Omental fat pad (tissue), 3 donors: ENCODE measurements at regions not wholly inside any gene's neighbourhood (a gene's known extent, or its start where the extent isn't known, plus 50 kb on each side); places are given as distances from the start of the nearest gene placed in this dataset.

Experiments
- ATAC-seq: fragments of 150-250 bp; one replicate; pipeline ENCODE4 v1.9.1; 2016; ENCODE audit warnings: mild to moderate bottlenecking, moderate library complexity; ENCODE audit not compliant: low FRiP score
- DNase-seq: peaks from one replicate; pipeline ENCODE4 v3.0.0-alpha.2; 2019; ENCODE audit warnings: low spot score
- TF ChIP-seq, protein P1 (sequence below), 3 donors: fragments of 450-650 bp; IDR thresholded peaks; one replicate each; pipeline ENCODE4 v1.5.1; 2016 to 2017; ENCODE audit warnings: antibody characterized with exemption in 3 of 3, mild to moderate bottlenecking in 3 of 3, moderate library complexity in 2 of 3

DNA sequence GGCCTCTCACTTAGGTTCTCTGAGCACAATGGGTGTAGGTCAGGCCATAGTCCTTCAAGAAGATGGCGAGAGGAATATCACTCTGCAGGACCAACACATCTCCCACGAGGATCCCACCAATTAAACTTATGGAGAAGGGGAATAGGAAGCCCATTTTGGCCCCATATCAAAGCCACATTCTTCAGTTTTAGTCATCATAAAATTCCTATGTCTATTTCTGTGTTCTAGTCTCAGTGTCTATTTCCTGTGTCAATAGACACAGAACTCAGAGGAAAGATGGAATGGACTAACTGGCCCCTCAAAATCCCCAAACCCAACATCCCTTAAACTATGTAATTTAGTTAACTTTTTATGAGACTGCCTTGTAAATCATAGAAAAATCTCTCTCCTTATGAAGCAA lies 216.8 kb downstream of the HACE1 start:
- DNase-seq (no peak), ATAC-seq (no peak)
- TF ChIP-seq, protein P1, sequence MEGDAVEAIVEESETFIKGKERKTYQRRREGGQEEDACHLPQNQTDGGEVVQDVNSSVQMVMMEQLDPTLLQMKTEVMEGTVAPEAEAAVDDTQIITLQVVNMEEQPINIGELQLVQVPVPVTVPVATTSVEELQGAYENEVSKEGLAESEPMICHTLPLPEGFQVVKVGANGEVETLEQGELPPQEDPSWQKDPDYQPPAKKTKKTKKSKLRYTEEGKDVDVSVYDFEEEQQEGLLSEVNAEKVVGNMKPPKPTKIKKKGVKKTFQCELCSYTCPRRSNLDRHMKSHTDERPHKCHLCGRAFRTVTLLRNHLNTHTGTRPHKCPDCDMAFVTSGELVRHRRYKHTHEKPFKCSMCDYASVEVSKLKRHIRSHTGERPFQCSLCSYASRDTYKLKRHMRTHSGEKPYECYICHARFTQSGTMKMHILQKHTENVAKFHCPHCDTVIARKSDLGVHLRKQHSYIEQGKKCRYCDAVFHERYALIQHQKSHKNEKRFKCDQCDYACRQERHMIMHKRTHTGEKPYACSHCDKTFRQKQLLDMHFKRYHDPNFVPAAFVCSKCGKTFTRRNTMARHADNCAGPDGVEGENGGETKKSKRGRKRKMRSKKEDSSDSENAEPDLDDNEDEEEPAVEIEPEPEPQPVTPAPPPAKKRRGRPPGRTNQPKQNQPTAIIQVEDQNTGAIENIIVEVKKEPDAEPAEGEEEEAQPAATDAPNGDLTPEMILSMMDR (IDR thresholded peaks at IDR 0.05), result no peak

GRCh38 chr6:104640761-104641160 lies 219.0 kb downstream of the HACE1 start:
- ATAC-seq, result no peak
- TF ChIP-seq, protein P1 (IDR thresholded peaks at IDR 0.05), result no peak
- DNase-seq, result no peak

GRCh38 chr6:104640150-104640700 lies 219.5 kb downstream of the HACE1 start:
- DNase-seq (no peak), ATAC-seq (no peak)
- TF ChIP-seq, protein P1 (IDR thresholded peaks at IDR 0.05), result no peak

- DNase-seq, result no peak
- no peak for ATAC-seq
- TF ChIP-seq, protein P1 (IDR thresholded peaks at IDR 0.05), result no peak
These were observed 220.1 kb downstream of the HACE1 start for GRCh38 chr6:104639668-104640067.

DNA sequence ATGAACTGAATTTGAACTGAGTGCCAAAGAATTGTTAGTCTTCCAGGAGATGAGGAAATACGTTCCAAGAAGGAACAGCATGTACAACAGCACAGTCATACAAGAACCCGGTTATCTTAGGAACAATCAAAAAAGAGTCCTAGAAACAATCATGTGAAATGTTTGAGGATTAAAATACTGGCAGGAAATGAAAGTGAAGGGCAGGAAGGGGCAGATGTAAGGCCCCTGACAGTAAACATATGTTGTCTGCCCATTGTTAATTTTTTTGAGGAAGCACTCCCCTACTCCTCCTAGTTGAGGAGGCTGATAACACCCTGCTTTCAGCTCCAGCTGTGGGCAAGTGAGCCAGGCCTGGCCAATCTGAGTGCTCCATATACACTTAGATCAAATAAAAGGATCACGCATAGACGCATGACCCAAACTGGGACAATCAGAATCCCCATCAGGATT lies 220.9 kb downstream of the HACE1 start:
- peak; percentile 64 for ATAC-seq
- TF ChIP-seq, protein P1 (IDR thresholded peaks at IDR 0.05), result no peak
- DNase-seq, result no peak

GRCh38 chr6:104633125-104633524 lies 226.6 kb downstream of the HACE1 start:
- ATAC-seq, result no peak
- DNase-seq, result no peak

DNA sequence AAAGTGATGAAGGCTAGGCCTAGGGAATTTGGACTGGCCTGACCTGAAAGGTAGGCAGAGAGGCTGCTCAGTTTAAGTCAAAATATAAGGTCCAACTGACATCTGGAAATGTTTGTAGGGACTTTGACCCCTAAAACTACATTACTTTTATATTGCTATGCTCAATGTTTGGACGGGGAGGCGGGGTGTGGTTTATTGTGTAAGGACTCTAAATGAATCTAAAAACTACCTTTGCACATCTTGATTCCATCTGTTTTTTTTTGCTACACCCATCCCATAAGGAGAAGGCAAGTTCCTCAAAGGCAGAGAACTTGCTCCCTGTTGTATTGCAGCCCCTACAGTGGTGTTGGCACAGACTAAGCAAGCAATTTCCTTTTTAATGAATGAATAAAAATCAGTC lies 227.1 kb downstream of the HACE1 start:
- ATAC-seq (no peak), DNase-seq (no peak)
- TF ChIP-seq, protein P1 (IDR thresholded peaks at IDR 0.05), result no peak

More at GRCh38 chr6:104633125-104633524, 226.6 kb downstream of the HACE1 start:
- TF ChIP-seq, protein P1 (IDR thresholded peaks at IDR 0.05), result no peak
